ENCODE measurements at regions not wholly inside any gene's neighbourhood (a gene's known extent, or its start where the extent isn't known, plus 50 kb on each side); places are given as distances from the start of the nearest gene placed in this dataset.

GRCh38 chr20:50406610-50407136, 103.5 kb upstream of the PTPN1 start:
- TF ChIP-seq ZNF274 (IDR thresholded peaks at IDR 0.05; ENCODE audit: borderline replicate concordance, low read depth, low read length) = no peak
- TF ChIP-seq POLR2A (conservative IDR thresholded peaks at IDR 0.05) = no peak

Measured in K562 (cell line).